Vagina (tissue), 2 donors: ENCODE measurements at regions not wholly inside any gene's neighbourhood (a gene's known extent, or its start where the extent isn't known, plus 50 kb on each side); places are given as distances from the start of the nearest gene placed in this dataset.

ENCODE experiments used
- CTCF ChIP-seq, 3 experiments: fragments of 450-650 bp in 2 of 3; fragments of 200-600 bp in 1 of 3; sonication (generic) in 1 of 3; IDR thresholded peaks; one replicate each; pipeline ENCODE4 v1.5.1; 2017 to 2019; ENCODE audit warnings: antibody characterized with exemption in 3 of 3, mild to moderate bottlenecking in 2 of 3, moderate library complexity in 2 of 3
- POLR2A ChIP-seq, 2 donors: fragments of 450-650 bp; IDR thresholded peaks; one replicate each; pipeline ENCODE4 v1.6.1; 2017; ENCODE audit warnings: antibody characterized with exemption in 2 of 2, mild to moderate bottlenecking in 2 of 2, moderate library complexity in 2 of 2

- TF ChIP-seq CTCF (IDR thresholded peaks at IDR 0.05), result no peak
- TF ChIP-seq POLR2A (IDR thresholded peaks at IDR 0.05), result no peak
These were observed 413.9 kb upstream of the MAF start for GRCh38 chr16:80014241-80014939.
